ENCODE measurements at regions not wholly inside any gene's neighbourhood (a gene's known extent, or its start where the extent isn't known, plus 50 kb on each side); places are given as distances from the start of the nearest gene placed in this dataset.

DNA sequence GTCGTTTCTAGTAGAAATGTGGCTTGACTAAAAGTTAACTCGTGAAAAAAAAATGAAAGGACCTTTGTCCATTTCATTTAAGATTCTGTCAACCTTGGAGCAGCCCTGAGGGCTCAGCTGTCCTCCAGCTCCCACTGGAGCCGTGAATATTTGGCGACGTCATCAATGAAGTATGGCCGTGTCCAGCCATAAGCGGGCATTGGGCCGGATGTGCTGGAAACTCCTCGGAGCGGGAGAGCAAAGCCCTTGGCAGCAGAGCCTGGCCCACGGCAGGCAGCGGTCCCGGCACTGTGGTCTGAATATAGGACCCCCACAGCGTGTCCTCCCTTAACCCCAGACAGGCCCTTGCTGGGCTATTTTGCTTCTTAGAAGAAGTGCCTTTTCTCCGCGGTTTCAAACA lies 50.0 kb downstream of the JAKMIP3 start:
- no peak overlapping the region for H3K27ac ChIP-seq (ENCODE audit: poor library complexity, severe bottlenecking)
- peaks cover 27% of the 10 kb centered on the region for H3K27me3 ChIP-seq (ENCODE audit: insufficient read depth, poor library complexity, severe bottlenecking)
- no peak for ATAC-seq (ENCODE audit: low read depth)
- TF ChIP-seq, protein P1, sequence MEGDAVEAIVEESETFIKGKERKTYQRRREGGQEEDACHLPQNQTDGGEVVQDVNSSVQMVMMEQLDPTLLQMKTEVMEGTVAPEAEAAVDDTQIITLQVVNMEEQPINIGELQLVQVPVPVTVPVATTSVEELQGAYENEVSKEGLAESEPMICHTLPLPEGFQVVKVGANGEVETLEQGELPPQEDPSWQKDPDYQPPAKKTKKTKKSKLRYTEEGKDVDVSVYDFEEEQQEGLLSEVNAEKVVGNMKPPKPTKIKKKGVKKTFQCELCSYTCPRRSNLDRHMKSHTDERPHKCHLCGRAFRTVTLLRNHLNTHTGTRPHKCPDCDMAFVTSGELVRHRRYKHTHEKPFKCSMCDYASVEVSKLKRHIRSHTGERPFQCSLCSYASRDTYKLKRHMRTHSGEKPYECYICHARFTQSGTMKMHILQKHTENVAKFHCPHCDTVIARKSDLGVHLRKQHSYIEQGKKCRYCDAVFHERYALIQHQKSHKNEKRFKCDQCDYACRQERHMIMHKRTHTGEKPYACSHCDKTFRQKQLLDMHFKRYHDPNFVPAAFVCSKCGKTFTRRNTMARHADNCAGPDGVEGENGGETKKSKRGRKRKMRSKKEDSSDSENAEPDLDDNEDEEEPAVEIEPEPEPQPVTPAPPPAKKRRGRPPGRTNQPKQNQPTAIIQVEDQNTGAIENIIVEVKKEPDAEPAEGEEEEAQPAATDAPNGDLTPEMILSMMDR (IDR thresholded peaks at IDR 0.05; ENCODE audit: poor library complexity, severe bottlenecking) = no peak
- no peak for DNase-seq (ENCODE audit: low spot score)
- no peaks in the 10 kb centered on the region for H3K36me3 ChIP-seq (ENCODE audit: low read depth)
- no peaks in the 10 kb centered on the region for H3K9me3 ChIP-seq (ENCODE audit: severe bottlenecking)
- H3K4me3 ChIP-seq (ENCODE audit: severe bottlenecking) = no peak overlapping the region
- no peaks in the 10 kb centered on the region for H3K4me1 ChIP-seq (ENCODE audit: insufficient read depth, poor library complexity, severe bottlenecking)

DNA sequence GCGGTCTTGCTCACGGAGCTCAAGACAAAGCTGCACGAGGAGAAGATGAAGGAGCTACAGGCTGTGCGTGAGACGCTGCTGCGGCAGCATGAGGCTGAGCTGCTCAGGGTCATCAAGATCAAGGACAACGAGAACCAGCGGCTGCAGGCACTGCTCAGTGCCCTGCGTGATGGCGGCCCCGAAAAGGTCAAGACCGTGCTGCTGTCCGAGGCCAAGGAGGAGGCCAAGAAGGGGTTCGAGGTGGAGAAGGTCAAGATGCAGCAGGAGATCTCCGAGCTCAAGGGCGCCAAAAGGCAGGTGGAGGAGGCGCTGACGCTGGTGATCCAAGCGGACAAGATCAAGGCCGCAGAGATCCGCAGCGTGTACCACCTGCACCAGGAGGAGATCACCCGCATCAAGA lies 51.4 kb downstream of the JAKMIP3 start:
- no peaks in the 10 kb centered on the region for H3K9me3 ChIP-seq (ENCODE audit: severe bottlenecking)
- TF ChIP-seq, protein P1 (IDR thresholded peaks at IDR 0.05; ENCODE audit: poor library complexity, severe bottlenecking) = no peak
- H3K4me1 ChIP-seq (ENCODE audit: insufficient read depth, poor library complexity, severe bottlenecking) = no peaks in the 10 kb centered on the region
- no peaks in the 10 kb centered on the region for H3K36me3 ChIP-seq (ENCODE audit: low read depth)
- peaks cover 27% of the 10 kb centered on the region for H3K27me3 ChIP-seq (ENCODE audit: insufficient read depth, poor library complexity, severe bottlenecking)
- no peak overlapping the region for H3K27ac ChIP-seq (ENCODE audit: poor library complexity, severe bottlenecking)
- DNase-seq (ENCODE audit: low spot score) (no peak), ATAC-seq (ENCODE audit: low read depth) (no peak)
- H3K4me3 ChIP-seq (ENCODE audit: severe bottlenecking) = no peak overlapping the region

DNA sequence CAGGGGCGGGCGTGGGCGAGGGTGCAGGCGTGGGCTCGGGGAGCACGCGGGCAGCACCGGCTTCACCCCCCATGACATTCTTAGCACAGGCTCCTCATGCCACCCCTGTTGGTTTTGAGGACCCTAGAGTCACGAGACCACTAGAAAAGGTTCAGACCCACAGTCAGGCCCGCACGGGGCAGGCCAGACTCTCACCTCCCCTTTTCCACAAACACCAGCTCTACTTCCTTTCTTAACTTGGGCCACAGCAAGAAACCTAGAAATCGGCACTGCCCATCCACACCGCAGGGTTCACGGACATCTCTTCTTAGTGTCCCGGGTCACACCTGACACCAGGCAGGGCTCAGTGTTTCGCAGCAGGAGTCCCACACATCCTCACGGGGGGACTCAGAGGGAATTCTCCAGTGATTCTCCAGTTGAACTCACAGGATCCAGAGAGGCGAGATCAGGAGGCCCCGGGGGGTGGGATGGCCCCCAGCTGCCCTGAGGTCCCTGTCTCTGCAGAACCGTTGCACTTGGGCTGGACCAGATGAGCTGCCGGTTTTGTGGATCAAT lies 52.0 kb downstream of the JAKMIP3 start:
- DNase-seq (ENCODE audit: low spot score) (no peak), ATAC-seq (ENCODE audit: low read depth) (no peak)
- Histone ChIP-seq H3K27ac (ENCODE audit: poor library complexity, severe bottlenecking) (no peak overlapping the region), H3K27me3 (ENCODE audit: insufficient read depth, poor library complexity, severe bottlenecking) (peaks cover 22% of the 10 kb centered on the region), H3K4me3 (ENCODE audit: severe bottlenecking) (no peak overlapping the region), H3K4me1 (ENCODE audit: insufficient read depth, poor library complexity, severe bottlenecking) (no peaks in the 10 kb centered on the region), H3K9me3 (ENCODE audit: severe bottlenecking) (no peaks in the 10 kb centered on the region), H3K36me3 (ENCODE audit: low read depth) (no peaks in the 10 kb centered on the region)
- TF ChIP-seq, protein P1 (IDR thresholded peaks at IDR 0.05; ENCODE audit: poor library complexity, severe bottlenecking) = no peak

DNA sequence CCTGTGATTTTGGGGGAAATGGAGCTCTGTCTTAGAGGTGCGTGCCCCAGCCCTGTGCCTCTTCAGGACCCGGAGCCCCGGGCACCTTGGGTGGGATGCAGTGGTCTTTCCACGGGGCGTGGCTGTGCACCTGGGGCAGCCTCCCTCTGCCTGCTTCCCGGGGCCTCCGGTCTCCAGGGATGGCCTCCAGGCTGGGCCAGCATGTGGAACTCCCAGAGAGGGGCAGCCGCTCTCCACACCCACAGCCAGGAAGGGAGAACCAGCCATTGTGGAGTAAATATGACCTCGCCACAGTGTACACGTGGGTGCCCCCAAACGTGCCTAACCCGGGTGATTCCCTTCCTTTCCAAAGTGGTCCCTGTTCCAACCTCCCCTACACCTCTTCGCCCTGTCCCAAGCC lies 52.6 kb downstream of the JAKMIP3 start:
- DNase-seq (ENCODE audit: low spot score) = no peak
- Histone ChIP-seq H3K9me3 (ENCODE audit: severe bottlenecking) (no peaks in the 10 kb centered on the region), H3K27ac (ENCODE audit: poor library complexity, severe bottlenecking) (no peak overlapping the region), H3K4me3 (ENCODE audit: severe bottlenecking) (no peak overlapping the region), H3K27me3 (ENCODE audit: insufficient read depth, poor library complexity, severe bottlenecking) (peaks cover 16% of the 10 kb centered on the region), H3K36me3 (ENCODE audit: low read depth) (no peaks in the 10 kb centered on the region), H3K4me1 (ENCODE audit: insufficient read depth, poor library complexity, severe bottlenecking) (no peaks in the 10 kb centered on the region)
- ATAC-seq (ENCODE audit: low read depth) = no peak
- TF ChIP-seq, protein P1 (IDR thresholded peaks at IDR 0.05; ENCODE audit: poor library complexity, severe bottlenecking) = no peak

DNA sequence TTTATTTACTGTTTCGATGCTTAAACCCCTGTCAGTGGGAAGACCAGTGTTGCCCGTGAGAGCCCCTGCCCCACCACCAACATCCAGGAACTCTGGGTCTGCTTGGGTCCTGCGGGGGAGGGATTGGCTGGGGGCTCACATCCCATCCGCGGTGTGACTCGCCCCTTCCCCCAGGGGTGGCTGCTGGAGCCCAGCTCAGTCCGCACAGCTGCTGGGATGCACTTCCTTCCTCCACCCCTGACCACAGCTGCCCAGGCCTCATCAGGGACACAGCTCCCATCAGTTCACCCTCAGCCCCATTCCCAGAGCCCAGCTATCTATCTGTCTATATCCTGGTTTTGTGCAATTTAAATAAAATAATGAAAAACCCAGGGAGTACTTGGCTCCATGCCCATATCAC lies 54.5 kb downstream of the JAKMIP3 start:
- Histone ChIP-seq H3K27ac (ENCODE audit: poor library complexity, severe bottlenecking) (no peak overlapping the region), H3K27me3 (ENCODE audit: insufficient read depth, poor library complexity, severe bottlenecking) (no peaks in the 10 kb centered on the region), H3K4me1 (ENCODE audit: insufficient read depth, poor library complexity, severe bottlenecking) (no peaks in the 10 kb centered on the region), H3K36me3 (ENCODE audit: low read depth) (no peaks in the 10 kb centered on the region), H3K9me3 (ENCODE audit: severe bottlenecking) (no peaks in the 10 kb centered on the region), H3K4me3 (ENCODE audit: severe bottlenecking) (no peak overlapping the region)
- DNase-seq (ENCODE audit: low spot score) (no peak), ATAC-seq (ENCODE audit: low read depth) (no peak)
- TF ChIP-seq, protein P1 (IDR thresholded peaks at IDR 0.05; ENCODE audit: poor library complexity, severe bottlenecking) = no peak

Data from RWPE2 (cell line).